GM18526 (cell line): ENCODE measurements at regions not wholly inside any gene's neighbourhood (a gene's known extent, or its start where the extent isn't known, plus 50 kb on each side); places are given as distances from the start of the nearest gene placed in this dataset.

Experiments
- POLR2A ChIP-seq: IDR thresholded peaks from 3 replicates; pipeline ENCODE4 v1.6.1; 2011; ENCODE audit not compliant: insufficient read length; ENCODE audit errors: extremely low read depth

DNA sequence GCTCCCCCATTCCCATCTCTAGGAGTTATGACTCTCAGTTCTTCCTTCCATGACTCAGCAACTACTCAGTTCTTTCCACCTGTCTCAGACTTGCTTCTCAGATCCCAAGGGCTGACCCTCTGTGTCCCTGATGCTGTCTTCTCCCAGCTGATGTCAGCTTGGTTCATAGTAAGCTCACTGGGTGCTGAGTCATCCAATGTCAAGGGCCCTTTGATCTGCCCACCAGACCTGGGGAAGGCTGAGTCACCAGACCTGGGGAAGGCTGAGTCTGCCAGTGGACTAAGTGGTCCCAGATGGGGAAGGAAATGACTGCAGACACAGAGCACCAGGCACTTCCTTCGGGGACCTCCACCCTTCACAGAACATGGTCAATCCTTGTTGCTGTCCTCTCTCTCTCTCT is 76.1 kb upstream of the ZEB1 start:
- TF ChIP-seq POLR2A, result no peak

DNA sequence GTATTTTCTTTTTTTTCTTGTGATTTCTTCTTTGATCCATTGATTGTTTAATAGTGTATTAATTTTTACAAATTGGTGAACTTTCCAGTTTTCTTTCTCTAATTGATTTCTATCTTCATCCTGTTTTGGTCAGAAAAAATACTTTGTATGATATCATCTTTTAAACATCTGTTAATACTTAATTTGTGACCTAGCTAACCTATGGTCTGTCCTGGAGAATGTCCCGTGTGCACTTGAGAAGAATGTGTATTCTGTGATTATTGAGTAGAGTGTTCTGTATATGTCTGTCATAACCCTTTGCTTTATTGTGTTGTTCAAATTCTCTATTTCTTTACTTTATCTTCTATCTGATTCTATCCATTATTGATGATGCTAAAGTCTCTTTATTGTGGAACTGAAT is 65.8 kb upstream of the ZEB1 start:
- no peak for TF ChIP-seq POLR2A

DNA sequence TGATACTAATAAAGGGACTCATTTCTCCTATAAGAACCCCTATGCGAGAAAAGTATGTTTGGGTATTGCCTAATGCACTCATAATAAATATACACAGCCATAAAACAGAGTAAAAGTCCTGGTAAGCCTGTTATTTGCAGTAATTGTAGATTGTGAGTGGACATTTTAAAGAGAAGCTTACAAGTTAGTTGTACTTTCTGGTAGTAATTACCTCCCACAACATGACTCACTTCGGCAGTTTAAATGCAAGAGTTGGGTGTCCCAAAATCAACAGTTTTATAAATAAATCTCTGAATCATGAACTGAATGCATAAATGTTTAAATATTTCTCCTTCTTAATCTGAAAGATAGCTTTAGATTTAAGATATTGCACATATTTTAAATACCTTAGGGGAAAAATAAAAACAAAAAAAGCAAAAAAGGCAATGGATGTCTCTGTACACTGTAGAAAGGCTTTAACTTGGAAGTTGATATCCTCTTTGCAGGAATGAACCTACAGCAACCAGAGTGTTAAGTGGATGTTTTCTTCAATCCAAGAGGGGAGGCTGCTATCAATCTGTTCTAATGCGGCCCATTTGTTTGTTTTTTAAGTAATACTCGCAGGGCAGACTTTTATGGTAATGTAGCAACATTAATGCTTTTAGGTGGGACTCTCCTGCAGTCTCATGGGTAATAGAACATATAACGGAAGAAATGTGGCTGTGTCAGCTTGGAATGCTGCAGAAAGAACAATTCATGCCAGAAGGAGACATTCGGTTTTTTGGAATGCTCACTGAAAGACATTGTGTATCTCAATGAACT is 57.3 kb upstream of the ZEB1 start:
- no peak for TF ChIP-seq POLR2A

DNA sequence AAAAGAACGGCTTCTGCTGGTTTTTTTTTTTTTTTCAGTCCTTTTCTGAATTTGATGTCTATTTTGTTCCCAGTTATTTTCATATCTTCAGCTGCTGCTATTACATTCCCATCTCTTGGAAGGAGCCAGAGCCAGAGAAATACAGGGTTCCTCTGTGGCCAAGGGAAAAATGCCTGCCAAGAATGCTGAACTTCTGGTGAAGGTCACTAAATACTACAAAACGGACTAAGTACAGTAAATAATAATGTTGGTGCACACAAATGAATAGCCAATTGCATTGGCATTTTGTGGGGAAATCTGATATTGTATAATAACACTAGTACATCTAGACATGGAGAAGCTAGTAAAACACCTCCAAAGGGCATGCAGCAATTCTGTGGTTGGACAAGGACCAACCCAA is 56.3 kb upstream of the ZEB1 start:
- TF ChIP-seq POLR2A, result no peak

DNA sequence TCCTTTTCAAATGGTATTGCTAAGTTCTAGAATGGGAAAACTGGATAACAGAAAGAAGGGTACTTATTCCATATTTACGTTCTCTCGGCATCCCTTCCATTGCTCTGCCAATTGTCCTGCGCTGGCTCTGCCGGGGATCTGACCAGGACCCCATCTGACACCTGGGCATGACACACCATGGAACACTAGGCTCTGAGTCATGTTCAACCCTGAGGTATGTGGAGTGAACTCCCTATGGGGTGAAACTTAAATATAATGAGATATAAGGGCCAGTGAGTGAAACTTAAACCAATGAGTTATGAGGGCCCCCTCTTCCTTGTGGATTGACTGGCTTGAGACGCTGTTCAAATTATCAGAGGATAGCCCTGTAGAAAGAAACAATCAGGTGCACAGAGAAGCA is 55.1 kb upstream of the ZEB1 start:
- no peak for TF ChIP-seq POLR2A

DNA sequence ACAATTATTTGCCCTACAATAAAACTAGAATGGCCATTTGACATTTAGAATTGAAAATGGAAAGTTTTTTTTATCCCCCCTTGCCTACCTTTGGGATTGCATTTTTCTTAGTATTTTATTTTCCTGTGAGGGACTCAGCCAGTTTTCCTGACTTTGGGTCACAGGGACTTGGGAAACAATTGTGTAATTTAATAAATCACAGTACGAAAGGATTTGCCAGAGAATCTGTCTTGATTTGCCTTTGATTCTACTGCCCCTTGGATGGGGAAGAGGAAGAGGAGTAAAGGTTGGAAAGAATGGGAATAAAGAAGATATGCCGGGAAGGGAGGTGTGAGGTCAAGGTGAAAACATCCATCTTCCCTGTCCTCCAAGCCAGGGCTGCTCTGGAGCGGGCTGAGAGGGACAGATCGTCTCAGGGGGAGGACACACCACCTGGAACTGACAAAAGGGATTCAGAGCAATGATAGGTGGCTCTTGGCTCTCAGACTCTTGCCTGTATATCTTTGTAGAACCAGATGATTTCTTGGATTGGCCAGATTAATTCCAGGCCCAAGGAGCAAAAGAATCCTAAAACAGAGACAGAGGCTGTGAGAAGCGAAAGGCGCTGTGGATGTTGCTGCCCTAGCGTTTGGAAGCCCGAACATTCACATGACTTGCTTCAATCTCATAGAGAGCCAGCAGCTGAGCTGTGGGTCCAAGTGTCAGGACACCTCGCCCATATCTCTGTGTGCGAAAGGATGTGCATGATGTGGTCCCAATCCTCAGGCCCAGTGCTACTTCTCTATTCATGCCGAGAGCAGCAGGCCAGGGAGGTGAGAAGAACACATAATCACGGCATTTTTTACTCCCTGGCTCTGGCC is 50.3 kb upstream of the ZEB1 start:
- no peak for TF ChIP-seq POLR2A
